ENCODE measurements at regions not wholly inside any gene's neighbourhood (a gene's known extent, or its start where the extent isn't known, plus 50 kb on each side); places are given as distances from the start of the nearest gene placed in this dataset.
"Not testable (repeated sequence)": the region's sequence is repeated elsewhere in the genome, so short reads cannot be mapped to it uniquely, and the experiment has no call there.

DNA sequence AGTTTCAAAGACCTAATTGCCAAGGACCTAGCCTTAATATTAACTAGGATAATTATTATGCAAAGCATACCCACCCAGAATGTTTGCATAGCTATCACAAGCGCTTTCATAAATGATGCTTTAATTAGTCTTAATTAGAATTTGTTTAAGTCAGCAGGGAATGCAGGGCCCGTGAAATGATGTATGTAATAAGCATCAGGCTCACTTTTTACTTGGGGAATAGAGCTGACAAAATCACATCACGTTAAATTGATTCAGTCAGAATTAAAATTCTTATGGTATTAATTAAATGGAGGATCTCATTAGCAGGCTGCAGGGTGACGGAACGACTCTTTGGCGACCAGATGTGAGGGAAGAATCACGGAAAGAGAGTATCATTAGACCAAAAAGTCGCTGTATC lies 264.5 kb downstream of the GPD2 start:
- no peak for DNase-seq

DNA sequence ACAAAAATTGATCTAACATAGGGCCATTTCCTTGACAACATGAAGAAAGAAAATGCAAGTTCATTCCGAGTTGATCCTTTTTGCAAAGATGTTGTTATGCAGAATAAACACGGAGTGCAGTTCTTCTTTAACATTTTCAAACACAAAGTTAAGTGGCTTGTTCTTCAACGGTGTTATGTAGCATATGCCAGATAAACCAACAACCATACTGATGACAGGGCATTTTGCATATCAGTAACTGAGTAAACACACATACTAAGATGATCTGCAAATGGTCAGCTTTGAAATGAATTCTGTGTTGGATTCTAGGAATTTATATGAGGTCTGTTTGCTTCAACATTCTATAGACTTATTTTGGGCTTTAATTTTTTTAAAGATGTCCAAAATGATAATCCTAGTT lies 266.4 kb downstream of the GPD2 start:
- DNase-seq = no peak

DNA sequence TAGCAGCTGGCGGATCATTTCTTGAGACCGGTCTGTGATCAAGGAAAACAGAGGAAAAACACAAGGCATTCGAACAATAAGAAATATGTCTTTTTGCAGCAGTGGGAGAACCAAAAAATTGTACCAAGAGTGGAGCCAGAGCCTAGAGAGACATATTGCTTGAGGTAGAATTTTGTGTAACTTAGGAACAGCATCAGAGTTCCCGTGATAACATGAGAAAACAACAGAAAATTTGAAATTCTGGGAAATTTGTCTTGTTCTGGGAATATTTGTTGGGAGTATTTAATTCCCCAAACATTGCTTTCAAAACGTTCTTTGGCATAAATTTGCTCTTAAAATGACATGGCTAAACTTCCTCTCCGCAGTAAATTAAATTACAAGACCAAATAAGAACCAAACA lies 267.5 kb downstream of the GPD2 start:
- DNase-seq = no peak

DNA sequence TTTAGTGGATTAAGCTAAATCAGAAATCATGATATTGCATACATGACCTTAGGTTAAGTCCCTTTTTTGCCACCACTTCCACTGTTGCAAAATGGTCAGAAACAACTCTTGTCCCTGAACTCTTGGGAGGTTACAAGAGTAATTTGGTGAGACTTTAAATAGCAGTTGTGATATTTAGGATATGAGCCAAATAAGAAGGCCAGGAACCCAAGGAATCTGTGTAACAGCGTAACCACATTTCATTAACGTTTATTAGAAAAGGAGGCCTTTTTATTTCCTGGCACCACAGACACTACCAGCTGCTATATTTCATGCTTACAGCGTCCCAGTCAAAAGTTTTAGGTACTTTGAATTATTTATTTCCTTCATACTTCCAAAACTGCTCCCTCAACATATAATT lies 268.0 kb downstream of the GPD2 start:
- no peak for DNase-seq

DNA sequence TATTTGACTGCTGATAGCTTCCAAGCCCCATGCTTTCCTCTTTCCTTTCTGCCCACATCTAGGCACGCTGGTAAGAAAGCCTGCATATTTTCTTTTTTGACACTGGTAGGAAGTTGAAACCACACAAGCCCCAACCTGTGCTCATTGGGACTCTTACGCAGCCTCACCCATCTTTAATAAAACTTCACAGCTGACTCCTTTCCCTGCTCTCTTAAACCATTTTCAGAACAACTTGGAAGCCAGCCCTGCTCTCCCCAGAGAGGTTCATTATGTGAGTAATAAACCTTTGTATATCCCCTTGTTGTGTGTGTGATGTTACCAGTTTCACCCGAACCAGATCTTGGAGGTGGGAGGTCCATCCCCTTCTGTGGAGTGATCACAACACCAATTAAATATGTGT lies 268.4 kb downstream of the GPD2 start:
- DNase-seq = no peak

DNA sequence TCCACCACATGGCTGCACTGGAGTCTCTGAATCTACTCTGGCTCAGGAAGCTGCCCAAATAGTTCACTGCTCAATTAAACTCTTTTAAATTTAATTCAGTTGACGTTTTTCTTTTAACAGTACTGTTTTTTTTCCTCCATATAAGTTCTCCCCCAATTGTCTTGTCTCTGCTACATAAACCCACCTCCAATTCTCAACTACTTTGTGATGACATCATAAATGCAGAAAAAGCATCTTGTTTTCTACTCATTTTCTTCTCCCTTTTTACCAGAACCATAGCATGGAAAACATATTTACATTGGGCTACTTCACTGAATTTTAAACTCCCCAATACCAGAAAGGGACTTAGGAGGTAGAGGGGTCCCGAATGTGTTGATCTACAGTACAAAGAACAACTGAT lies 270.4 kb downstream of the GPD2 start:
- DNase-seq = no peak

DNA sequence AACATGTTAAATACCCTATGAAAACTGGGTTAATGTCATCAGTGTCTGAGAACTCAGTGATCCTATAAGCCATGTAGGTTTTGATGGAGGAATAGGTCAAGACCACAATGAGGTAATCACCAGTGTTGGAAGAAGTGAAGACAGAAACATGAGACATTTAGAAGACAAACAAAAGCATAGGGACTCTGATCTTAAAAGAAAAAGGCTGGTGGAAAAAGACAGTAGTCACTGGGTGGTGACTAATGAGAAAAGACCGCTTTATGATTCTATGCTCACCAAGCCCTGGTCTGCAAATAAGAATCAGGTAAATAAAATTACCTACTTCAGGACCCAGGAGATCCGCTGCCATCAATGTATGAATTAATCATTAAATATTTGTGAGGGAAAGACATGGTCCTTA lies 271.9 kb downstream of the GPD2 start:
- no peak for DNase-seq

DNA sequence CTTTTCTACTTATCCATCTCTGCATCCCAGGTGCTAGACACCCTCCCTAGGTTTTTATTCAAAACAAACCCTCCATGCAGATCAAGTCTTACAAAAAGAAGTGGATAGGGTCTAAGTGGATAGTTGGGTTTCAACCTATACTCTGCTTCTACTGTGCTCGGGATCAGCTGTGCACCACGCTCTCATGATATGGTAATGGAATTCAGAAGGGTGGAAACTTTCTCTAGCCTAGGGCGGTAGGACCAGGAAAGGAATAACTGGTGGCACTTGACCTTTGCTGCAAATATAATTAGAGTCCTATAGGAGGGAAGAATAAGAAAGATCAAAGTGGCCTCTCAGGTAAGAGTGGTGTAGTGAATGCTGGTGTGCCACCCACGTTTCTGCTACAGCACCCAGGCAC lies 272.9 kb downstream of the GPD2 start:
- DNase-seq = no peak

DNA sequence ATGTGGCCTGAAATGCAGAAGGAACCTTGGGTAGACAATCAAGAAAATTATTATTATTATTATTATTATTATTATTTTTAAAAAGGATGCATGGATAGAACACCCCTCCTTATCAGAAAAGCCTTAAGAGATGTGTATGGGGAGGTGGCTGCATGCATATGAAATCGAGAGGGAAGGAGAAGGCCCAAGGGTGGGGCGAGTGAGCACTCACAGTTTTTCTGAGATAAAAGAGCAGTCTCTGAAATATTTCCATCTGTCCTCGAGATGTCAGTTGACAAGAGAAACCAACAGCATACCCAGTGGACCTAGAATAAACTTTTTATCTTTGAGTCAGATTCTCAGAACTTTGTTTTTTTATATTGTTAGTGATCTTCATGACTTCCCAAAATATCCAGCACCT lies 282.9 kb downstream of the GPD2 start:
- no peak for DNase-seq

DNA sequence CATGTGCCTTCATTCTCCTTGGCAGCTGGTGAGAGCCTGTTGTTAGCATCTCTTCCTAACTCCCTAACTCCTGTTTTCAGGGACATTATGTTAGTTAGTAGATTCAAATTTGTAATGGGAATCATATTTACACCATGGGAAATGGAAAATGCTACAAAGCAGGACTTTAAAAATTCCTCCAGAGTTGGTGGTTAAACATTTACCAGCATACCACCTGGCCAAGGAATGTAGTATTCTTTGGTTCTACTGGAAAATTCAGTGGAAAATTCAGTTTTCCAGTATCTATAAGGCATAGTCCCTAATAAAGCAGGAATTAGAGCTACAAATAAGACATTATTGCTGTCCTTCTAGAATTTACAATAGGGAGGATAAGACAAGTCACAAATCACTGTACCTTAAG lies 291.7 kb downstream of the GPD2 start:
- DNase-seq = no peak

DNA sequence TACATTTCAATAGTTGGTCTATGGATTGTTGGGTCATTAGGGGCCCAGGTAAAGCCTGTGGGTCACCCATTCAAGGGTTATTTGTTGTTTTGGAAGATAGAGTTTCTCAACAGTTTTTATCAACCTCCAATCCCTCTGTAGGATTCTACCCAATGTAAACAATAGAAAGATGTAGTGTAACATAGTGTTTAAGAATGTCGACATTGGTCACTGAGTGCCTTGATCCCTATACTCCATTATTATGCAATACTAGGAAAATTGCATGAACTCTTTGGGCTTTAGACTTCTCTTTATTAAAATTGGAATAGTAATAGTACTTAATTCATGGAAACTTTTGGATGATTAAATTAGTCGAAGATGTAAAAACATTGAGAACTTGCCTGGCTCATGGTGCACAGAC lies 292.1 kb downstream of the GPD2 start:
- DNase-seq = no peak

DNA sequence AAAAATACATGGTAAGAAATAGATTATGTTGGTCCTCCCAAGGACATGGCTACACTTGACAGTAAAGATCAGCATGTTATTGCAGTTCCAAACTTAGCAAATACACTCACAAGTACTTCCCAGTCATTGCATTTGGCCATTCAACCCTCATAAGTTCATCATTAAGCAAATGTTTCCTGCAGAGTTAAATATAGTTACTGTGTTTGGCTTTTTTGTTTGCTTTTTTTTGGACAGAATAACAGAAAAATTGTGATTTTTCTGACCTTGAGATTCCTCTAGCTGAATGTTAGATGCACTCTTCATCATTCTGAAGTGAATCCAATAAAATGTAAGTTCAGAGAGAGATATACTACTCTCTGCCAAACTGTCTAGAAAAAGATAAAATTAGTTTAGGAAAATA lies 295.3 kb downstream of the GPD2 start:
- DNase-seq = no peak

DNA sequence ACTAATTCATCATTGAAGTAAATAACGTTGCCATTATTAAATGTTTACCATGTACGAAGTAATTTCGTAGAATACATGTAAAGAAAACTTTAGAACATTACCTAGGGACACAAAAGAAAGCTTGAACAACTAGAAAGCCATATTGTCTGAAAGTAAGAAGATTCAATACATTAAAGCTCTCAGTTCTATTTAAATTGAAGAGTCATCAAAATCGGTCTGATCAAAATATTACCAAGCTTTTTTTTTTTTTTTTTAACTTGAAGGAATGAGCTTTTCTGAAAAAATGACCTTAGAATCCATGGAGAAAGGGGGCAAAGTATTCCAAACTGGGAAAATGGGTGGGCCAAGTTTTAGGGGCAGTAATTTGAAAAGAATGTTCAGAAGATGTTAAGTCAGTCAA lies 300.8 kb downstream of the GPD2 start:
- DNase-seq = no peak

DNA sequence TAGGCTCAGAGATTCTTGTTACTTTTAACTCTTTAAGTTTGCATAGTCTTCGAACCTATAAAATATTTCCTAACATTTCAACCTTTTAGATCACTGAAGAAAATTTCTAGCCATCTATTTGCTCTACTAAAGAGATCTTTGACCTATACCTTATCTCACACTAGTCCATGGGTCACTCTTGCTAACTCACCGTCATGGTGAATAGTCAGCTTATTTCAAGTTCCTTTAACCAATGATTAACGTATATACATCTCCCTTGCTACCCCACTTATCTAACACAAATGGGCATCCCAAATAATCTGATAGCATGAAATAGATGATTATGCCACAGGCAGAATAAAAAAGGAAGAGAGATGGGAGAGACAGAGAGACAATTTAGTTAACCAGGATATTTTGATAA lies 303.1 kb downstream of the GPD2 start:
- DNase-seq = no peak

DNA sequence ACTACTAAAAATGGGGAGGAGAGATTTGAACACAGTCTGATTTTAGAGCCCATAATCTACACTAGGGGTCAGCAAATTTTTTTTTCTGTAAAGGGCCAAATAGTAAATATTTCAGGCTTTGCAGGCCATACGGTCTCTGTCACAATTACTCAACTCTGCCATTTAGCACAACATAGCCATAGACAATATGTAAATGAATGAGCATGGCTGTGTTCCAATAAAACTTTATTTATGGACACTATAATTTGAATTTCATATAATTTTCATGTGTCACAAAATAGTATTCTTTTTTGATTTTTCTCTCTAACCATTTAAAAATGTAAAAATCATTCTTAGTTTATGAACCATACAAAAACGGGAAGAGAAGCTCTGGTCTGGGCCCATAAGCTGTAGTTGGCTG lies 309.4 kb downstream of the GPD2 start:
- no peak for DNase-seq

DNA sequence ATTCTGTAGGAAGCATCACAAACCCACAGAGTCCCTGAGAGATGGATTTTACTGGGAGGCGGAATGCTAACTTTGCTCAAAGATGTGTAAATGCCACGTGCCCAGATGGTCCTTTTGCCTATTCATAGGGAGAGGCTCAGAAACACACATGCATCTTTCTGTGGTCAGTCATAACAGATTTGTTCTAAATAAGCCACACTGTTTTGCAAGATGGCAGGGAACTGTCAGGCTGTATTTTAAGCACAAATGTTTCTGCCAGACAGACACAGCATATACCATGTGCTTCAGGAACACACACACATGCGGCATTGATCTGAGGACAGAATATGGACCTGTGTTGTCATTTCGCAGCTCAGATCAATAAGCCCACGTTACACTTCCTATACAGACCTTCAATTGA lies 312.0 kb downstream of the GPD2 start:
- no peak for DNase-seq

DNA sequence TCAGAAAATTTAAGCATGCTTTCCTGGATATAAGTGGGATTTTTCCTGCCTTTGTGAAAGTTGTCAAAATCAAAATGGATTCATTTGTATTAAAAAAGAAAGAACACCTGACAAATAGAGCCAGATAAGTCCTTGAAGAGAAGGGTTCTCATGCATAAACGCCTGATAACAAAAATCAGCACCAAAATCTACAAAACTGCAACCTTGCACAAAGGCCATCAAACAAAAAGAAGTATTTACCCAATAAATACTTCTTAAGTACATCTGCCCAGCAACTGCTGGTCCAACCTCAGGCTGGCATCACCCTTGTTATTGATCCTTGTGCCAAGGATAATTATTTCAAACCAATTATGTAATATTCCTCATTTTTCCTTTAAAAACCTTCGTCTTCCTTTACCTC lies 315.9 kb downstream of the GPD2 start:
- DNase-seq = no peak

DNA sequence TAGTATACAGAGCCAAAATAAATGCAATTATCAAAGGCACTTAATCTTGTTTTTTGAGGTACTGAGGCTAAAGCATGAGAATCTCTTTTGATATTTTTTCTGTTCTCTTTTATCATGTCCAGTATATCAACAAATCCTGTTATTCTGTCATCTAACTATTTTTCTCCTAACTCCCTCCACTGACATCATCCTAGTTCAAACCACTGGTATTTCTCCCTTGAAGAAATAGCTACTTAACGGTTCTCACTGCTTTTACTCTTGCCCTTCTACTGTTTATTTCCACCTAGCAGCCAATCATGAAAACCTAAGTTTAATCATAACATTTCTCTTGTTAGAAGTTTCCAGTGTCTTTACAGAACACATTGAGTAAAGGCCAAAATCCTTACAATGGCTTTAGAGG lies 317.6 kb downstream of the GPD2 start:
- no peak for DNase-seq

DNA sequence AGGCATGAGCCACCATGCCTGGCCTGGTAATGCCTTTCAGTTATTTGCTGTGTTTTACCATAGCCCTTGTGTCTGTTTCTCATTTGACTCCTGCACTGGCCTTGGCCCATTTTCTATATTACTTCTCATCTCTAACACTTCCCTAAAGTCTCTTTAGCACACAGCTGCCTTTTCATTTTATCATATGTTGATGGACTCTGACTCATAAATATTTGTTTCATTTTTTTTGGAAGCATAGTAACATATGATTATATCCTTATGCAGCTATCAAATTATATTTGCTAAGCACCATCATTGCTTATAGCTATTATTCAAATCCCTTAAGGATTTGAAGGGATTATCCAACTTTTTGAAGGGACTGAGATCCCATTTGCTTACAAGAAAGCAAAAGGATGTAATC lies 320.3 kb downstream of the GPD2 start:
- DNase-seq = no peak

DNA sequence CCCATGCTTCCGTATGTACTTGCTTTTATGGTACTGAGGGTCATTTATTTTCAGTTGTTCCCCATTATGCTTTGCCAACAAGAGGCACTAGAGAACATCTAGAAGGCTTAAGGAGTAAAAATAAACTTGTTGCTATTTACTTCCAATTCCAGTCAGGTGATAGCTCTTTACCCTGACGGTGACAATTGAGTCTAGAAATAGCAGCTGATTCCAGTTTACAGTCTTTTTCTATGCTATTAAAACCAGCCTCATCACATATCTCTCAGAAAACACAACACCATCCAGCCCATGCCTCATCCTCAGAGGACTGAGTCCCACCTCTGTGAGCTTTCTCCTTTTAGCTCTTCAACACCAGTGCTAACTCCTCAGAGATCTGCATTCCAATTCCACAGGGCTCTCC lies 327.0 kb downstream of the GPD2 start:
- DNase-seq = no peak

DNA sequence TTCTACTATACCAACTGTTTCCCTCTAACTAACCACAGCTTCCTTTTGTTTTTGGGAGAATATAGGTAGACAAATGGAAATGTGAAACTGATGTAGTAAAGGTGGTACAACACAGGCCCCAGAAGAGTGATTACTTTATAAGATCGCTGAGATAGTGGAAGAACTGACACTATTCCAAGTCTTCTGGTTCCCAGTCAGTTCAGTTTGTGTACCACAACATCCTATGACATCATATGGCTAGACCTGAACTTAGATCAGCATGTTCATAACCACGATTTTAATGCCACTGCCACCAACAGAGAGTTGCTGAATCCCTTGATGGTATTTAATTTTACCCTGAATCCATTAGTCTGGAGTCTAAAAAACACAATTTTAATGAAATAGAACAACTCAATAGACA lies 328.9 kb downstream of the GPD2 start:
- no peak for DNase-seq

DNA sequence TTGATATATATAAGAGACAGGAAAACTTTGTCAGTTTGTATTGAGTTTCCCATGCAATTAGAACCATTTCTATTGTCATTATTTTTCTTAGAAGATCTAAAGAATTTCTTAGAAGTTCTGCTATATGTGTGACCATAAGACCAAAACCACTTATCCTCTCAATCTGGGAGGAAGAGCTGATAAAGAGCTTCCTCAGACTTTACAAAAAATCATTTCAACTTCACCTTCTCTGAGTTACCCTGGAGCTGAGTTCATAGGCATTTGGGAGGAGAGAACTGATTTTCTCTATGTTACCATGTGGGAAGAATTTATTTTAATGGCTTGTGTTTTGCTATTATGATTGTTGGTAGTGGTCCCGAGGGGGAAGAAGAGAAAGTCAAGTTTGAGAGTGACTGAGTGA lies 329.3 kb downstream of the GPD2 start:
- DNase-seq = no peak

DNA sequence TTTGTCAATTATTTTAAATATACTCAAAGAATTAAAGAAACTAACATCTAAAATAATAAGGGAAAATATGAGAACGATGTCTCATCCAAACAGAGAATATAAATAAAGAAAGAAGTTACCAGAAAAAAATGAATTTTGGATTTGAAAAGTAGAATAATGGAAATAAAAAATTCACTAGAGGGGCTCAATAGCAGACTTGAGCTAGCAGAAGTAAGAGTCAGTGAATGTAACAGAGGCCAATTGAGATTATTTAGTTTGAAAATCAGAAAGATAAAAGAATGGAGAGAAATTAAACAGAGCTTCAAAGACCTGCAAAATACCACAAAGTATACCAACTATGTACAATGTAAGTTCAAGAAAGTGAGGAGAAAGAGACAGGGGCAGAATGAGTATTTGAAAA lies 333.6 kb downstream of the GPD2 start:
- DNase-seq = no peak

DNA sequence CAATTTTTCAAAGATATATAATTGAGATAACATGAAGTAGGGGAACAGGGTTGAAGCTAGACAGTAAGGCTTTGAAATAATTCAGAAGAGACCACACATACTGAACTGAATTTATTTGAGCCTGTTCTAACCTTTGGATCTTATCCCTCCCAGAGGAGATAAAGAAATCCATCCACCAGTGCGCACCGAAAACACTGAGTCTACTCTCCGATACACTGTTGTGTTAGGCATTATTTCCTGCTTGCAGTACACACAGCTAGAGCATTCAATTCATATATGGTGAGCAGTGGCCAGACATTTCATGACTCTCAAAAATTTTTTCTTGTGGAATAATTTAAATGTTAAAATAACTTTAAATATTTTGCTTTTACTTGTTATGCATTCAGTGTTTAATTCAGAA lies 342.7 kb downstream of the GPD2 start:
- no peak for DNase-seq

DNA sequence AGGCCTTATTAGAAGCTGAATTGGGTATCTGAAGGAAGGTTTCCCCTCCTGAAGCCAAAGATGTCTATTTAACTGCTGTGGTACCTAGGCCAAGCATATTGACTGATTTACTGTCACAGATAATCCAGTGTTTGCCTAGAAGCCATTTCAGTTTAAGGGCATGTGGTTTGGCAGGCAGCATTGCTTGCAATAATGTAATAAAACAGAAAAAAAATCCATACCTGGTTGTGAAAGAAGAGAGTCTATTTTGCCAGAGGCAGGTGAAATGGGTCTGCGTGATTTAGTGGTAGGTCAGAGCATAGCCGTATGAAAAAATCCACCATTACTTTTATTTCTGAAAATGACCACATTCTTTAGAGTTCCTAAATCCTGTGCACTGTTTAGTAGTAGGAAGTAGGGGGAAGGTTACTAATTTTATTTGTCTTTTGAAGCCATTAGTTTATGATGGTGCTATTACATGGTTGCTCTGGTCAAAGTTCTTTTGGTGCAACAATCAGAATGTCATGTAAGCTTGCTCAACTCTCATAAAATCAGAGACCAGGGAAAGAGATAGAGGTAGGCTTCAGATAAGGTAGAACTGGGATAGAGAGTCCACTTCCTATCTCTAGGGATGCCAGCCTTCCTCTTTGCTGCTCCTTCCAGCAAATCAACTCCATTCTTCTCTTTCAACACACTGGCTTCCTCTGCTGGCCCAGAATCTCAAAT lies 343.4 kb downstream of the GPD2 start:
- DNase-seq = peak; percentile 25

DNA sequence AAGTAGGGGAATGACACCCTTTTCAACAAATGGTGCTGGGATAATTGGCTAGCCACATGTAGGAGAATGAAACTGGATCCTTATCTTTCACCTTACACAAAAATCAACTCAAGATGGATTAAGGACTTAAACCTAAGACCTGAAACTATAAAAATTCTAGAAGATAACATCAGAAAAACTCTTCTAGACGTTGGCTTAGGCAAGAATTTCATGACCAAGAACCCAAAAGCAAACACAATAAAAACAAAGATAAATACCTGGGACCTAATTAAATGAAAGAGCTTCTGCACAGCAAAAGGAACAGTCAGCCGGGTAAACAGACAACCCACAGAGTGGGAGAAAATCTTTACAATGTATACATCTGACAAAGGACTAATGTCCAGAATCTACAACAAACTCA lies 345.5 kb downstream of the GPD2 start:
- not testable (repeated sequence) for DNase-seq

Data from SHP77 treated with DMSO at 0.1 percent for 48 hours (cell line).